Suppressor macrophage treated with lipopolysaccharide for 1 hour (primary cell): ENCODE measurements at regions not wholly inside any gene's neighbourhood (a gene's known extent, or its start where the extent isn't known, plus 50 kb on each side); places are given as distances from the start of the nearest gene placed in this dataset.

ENCODE experiments used
- DNase-seq, 3 donors: peaks; one replicate each; pipeline ENCODE4 v3.0.0-alpha.2; 2020 to 2022

- no peak for DNase-seq
These were observed 258.1 kb upstream of the PTCHD4 start for GRCh38 chr6:48369100-48369499.

DNA sequence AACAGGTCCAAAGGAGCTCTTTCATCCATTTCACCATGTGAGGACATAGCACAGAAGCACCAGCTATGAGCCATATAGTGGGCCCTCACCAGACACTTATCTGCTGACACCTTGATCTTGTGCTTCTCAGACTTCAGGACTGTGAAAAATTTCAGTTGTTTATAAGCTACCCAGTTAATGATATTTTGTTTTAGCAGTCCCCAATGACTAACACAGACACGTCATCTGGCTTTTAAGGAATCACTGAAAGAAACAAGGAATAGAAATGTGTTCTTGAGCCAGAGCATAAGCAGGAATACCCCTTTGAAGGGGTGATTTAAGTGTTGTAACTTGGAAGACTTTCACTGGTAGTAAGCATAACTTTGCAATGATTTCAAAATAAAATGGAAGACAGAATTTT is 214.7 kb upstream of the PTCHD4 start:
- no peak for DNase-seq

DNA sequence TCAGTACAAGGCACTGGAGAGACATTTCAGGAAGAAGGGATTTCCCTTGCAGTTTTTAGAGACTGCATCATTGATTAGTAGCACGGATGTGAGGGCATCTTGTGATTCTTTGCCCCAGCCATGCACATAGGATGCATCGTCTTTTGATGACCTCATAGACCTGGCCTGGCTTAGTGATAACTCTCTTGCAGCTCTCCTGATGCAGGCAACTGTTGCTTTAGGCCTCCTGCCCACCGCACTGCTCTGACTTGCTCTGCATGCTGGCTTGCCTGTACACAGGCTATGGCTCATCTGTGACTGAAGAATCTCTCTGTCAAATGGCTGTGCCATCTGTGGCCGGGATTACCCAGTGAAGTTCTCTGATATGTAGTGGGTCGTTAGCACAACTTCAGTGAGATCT is 207.7 kb upstream of the PTCHD4 start:
- DNase-seq, result no peak

DNA sequence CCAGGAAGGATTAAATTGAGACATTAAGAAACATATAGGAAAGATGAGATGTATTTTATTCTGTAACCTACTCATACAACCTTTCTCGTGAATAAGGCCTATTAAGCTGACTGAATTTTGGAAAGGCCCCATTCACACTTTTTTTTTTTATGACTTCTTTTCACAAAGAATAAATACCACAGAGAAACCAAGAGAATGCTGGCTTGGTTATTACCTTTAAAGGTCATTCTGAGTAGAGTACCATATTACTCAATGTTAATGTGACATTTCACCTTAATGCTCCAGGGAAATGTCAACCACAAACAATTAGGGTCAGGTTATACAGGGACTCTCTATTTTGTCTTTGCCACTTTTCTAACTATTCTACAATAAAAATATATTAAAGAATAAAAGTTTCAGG is 204.9 kb upstream of the PTCHD4 start:
- no peak for DNase-seq

DNA sequence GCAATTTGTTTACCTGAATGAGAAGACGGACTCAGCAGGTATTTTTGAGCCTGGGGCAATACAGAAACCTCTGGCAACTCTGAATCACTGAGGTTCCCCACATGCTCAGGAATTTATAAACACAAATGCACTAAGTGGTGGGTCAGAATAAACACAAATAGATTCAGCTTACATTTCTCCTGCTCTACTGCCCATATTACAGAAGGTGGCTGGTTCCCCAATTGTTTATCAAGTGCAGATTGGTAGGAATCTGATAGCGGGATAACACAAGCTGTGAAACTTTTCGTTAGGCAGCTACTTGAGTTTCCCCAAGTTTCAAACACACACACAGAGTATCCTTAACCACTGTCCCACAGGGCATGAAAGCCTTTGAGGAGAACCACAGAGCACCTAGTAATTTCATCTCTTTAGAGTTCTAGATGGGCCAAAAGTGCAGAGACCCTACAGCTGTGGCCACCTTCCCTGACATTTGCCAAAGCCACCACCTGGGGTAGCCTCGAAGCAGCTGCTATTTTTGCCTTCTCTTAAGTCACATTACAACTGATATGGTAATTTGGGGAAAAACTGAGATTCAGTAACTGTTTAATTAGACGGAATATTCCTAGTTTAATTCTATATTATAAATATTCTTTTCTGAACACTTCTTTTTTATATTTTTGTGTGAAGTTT is 204.2 kb upstream of the PTCHD4 start:
- no peak for DNase-seq

GRCh38 chr6:48311301-48311700 is 200.3 kb upstream of the PTCHD4 start:
- DNase-seq, result no peak

DNA sequence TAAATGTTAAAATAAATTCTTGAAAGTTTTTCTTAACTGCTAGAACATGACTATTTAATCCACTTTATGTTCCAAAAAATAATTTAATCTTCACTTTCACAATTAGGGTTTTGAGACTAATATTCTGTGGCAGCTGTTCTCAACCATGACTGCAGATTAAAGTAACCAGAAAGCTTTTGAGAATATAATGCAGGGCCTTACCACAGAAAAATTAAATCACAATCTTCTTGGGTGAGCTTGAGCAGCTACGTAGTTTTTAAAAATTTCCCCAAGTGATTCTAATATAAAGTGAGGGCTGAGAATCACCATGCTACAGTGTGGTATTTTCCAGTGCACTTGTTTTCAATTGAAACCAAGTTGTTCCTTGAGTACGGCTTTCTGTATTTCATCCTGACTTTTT is 196.6 kb upstream of the PTCHD4 start:
- no peak for DNase-seq

DNA sequence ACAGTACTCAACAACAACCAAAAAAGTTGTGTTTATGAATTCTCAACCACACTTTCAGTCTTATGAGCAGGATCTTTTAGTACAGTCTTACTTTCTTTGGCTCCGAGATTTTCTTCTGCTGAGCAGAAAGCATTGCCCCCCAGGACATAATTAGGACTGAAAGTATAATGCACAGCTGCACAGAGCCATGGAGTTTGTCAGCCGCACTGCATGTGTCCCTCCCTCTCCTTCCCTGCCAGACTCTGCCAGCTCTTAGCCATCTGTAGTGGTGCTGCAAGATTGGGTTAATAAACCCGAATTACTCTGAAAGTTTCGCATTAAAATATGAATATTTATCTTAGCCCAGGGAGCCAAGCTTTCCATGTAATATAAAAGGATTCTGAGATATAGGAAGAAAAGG is 179.6 kb upstream of the PTCHD4 start:
- DNase-seq, result no peak

- no peak for DNase-seq
These were observed 178.8 kb upstream of the PTCHD4 start for GRCh38 chr6:48289841-48290240.

- DNase-seq, result no peak
These were observed 170.2 kb upstream of the PTCHD4 start for GRCh38 chr6:48281217-48281616.

- no peak for DNase-seq
These were observed 169.1 kb upstream of the PTCHD4 start for GRCh38 chr6:48280035-48280620.

GRCh38 chr6:48278261-48278660 is 167.3 kb upstream of the PTCHD4 start:
- DNase-seq, result no peak

- DNase-seq, result no peak
These were observed 161.5 kb upstream of the PTCHD4 start for GRCh38 chr6:48272518-48272917.

DNA sequence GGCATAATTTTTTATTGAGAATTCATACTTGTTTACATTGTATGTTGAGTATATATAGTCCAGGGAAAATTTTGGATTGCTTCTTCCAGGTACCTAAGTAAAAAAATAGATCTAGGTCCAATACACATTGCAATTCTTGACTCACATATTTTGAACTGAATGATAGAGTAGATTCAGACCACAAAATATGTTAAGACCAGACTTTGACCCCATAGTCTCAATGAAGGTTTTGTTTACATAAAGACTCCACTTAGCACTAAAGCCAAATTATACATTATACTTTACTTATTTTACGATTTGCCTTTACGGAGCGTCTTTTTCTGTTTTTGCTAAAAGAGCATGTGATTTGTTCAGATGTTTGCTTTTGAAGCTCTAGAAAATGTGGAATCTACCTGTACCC is 144.1 kb upstream of the PTCHD4 start:
- no peak for DNase-seq

- no peak for DNase-seq
These were observed 138.1 kb upstream of the PTCHD4 start for GRCh38 chr6:48249071-48249470.

DNA sequence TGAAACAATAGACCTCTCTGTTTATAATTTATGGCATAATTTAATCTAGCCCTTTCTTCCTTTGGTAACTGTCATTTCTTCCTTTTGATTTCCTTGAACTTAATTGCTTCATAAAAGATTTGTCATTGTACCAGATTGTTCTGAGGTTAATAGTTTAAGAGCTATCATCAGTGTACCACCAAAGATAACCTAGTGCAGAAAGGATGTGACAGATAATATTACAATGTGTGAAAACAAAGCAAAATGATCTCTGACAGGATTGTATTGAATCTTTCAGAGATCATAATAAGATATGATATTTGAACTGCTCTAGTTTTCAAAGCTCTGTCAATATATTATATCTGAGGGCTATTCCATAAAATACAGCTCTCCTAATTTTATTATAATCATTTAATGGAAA is 132.1 kb upstream of the PTCHD4 start:
- DNase-seq, result no peak

DNA sequence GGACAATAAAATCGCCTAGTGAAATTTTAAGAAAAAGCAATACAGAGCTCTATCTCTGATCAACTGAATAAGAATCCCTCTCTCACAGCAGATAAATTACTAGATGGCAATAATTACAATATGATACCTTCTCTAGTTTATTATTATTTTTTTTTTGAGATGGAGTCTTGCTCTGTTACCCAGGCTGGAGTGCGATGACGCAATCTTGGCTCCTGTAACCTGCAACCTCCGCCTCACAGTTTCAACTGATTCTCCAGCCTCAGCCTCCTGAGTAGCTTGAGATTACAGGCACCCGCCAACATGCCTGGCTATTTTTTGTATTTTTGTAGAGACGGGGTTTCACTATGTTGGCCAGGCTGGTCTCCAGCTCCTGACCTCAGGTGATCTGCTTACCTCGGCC is 129.3 kb upstream of the PTCHD4 start:
- DNase-seq, result no peak

GRCh38 chr6:48236375-48236774 is 125.4 kb upstream of the PTCHD4 start:
- DNase-seq, result no peak

GRCh38 chr6:48233063-48233462 is 122.1 kb upstream of the PTCHD4 start:
- DNase-seq, result no peak

GRCh38 chr6:48229841-48230240 is 118.8 kb upstream of the PTCHD4 start:
- DNase-seq, result no peak

DNA sequence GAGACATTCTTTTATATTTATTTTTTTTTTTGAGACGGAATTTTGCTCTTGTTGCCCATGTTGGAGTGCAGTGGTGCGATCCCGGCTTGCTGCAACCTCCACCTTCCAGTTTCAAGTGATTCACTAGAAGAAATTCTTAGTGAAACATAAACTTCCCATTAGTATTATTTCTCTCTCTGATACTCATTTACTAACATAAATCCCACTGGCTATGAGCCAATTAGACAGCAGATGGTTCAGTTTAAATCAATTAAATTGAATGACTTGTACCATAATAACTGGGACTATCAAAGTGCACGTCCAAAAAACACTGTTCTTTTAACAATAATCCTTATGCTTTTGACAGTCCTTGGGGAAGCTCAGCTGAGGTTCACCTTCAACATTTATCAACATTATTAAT is 111.2 kb upstream of the PTCHD4 start:
- no peak for DNase-seq

- no peak for DNase-seq
These were observed 102.2 kb upstream of the PTCHD4 start for GRCh38 chr6:48213076-48213788.

- DNase-seq, result no peak
These were observed 101.5 kb upstream of the PTCHD4 start for GRCh38 chr6:48212501-48212900.

DNA sequence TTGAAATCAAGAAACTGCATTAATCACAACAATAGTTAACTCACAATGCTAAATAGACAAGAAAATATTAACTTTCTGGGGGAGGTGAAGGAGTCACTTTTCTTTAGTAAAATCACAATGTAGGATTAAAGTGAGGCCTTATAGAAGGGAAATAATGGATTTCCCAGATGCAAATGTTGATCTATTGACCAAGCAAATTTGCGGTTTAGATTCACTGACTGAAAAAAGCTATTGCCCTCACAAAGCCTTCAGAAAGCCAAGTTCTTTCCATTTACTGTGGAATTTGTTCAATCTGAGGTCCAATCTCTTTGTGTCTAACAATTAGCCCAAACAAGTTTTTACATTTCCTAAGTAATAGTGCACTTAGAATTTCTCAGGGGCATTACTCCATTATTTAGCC is 95.1 kb upstream of the PTCHD4 start:
- no peak for DNase-seq
